ENCODE measurements at regions not wholly inside any gene's neighbourhood (a gene's known extent, or its start where the extent isn't known, plus 50 kb on each side); places are given as distances from the start of the nearest gene placed in this dataset.
"Not testable (repeated sequence)": the region's sequence is repeated elsewhere in the genome, so short reads cannot be mapped to it uniquely, and the experiment has no call there.

DNA sequence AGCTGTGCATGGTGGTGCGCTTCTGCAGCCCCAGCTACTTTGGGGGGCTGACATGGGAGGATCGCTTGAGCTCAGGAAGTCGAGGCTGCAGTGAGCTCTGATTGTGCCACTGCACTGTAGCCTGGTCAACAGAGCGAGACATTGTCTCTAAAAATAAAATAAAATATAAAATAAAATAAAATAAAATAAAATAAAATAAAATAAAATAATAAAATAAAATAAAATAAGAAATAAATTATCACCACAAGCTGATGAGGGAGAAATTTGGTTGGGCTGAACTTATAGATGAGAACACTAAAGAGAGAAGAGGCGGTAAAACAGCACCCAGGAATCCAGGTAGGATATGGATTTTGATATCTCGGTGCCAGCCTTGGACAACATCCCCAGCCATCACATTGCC lies 933.7 kb downstream of the NLGN4X start:
- DNase-seq (ENCODE audit: low spot score): no peak

DNA sequence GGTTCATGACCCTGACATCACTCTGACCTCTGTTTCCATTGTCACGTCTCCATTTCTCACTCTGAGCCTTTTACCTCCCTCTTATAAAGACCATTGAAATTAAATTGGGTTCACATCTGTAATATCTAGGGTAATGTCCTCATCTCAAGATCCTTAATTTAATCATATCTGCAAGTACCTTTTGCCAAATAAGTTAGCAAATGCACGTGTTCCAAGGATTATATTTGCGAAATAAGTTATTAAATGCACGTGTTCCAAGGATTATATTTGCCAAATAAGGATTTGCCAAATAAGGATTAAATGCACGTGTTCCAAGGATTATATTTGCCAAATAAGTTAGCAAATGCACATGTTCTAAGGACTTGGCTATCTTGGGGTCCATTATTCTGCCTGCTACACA lies 938.0 kb downstream of the NLGN4X start:
- no peak for DNase-seq (ENCODE audit: low spot score)

DNA sequence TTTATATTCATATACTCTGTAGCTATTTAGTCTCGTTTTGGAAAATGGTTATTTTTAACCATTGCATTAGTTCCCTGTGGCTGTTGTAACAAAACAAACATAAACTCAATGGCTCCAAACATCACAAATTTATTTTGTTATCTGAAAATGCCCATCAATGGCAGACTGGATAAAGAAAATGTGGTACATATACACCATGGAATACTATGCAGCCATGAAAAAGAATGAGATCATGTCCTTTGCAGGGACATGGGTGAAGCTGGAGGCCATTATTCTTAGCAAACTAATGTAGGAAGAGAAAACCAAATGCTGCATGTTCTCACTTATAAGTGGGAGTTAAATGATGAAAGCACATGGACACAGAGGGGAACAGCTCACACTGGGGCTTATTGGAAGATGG lies 938.7 kb downstream of the NLGN4X start:
- not testable (repeated sequence) for DNase-seq (ENCODE audit: low spot score)

DNA sequence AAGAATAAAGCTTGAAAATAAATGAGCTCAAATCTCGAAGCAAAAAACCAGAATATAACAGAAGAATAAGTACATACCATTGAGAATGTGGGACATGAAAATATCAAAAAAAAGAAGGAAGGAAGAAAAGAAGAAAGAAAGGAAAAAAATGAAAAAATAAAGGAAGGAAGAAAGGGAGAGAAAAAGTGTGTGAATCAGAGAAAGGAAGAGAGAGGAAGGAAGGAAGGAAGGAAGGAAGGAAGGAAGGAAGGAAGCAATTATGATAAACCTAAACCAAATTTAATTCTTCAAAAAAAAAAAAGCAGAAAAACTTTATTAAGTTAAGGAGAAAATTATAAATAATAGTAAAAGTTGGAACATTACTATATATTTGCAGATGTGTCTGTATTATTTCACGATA lies 949.8 kb downstream of the NLGN4X start:
- DNase-seq (ENCODE audit: low spot score): no peak

DNA sequence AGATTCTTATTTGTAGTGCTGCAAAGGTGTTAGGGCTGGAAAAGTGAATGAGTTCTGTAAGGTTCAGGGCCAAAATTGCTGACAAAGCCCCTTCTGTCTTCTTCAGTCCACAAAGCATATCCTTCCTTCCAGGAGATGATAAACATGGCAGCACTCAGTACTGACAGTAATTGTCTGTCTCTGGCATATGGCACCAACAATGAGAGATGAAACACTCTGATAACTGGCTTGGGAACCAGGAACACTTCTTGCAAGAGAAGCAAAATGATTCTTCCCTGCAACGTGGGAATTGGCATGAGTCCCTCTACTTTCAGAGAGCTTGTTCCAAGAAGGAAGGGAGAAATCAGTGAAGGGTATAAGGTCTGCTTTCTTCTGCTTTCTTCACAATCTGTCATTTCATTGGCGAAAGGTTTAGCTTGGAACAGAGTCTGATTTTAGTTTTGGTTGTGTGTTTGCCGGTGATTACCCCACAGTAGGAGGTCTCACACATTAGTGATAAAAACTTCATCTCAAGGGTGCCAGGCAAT lies 963.3 kb downstream of the NLGN4X start:
- DNase-seq (ENCODE audit: low spot score): no peak

DNA sequence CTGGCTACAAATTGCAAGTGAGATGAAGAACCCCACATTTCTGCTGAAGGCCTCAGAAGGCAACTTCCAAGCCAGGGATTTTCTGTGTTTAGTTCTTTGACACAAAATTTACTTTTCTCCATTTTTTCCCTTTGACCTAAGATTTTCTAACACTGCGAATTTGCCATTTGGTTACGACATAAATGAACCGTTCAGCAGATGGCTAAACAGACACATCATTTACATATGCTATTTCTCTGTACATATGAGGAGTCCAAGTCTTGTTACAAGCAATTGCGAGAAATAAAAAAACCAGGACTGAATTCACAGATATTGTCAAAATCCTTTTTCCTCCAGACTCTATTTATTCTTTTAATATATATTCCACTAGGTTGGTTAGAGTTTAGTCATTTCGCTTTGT lies 978.6 kb downstream of the NLGN4X start:
- DNase-seq (ENCODE audit: low spot score): no peak

DNA sequence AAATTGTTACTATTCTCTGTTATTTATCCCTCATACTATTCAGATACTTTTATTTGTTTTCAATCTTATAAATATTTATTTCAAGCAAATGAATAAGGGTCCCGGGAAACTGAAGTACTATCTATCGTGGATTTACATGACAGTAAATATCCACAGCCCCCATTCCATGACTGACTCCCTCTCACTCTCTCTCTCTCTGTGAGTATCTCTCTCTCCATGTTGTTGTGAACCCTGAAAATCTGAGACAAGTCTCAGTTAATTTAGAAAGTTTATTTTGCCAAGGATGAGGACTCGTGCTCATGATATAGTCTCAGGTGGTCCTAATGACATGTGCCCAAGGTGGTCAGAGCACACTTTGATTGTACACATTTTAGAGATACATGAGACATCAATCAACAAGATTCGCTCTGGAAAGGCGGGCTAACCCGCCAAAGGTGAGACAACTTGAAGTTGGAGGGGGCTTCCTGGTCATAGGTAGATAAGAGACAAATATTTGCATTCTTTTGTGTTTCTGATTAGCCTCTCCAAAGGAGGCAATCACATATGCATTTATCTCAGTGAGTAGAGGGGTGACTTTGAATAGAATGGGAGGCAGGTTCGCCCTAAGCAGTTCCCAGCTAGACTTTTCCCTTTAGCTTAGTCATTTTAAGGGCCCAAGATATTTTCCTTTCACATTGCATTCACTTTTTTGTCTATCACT lies 986.4 kb downstream of the NLGN4X start:
- DNase-seq (ENCODE audit: low spot score): no peak

DNA sequence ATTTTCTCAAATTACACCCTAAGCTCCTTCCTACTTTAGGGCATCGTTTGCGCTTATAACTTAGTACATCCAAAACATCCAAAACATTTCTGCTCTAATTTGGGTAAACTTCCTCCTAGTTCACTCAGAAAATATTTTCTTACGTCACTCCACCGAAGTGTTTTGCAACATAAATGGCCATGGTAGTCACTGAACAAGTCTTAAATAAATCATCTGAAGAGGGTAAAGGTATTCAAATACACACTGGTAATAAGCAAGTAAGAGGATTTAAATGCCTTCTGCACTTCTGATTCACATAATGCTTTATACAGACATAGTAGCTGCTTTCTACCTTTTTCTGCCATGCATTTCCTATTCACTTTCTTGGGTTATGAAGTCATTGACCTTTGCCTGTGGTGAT lies 991.9 kb downstream of the NLGN4X start:
- no peak for DNase-seq (ENCODE audit: low spot score)

DNA sequence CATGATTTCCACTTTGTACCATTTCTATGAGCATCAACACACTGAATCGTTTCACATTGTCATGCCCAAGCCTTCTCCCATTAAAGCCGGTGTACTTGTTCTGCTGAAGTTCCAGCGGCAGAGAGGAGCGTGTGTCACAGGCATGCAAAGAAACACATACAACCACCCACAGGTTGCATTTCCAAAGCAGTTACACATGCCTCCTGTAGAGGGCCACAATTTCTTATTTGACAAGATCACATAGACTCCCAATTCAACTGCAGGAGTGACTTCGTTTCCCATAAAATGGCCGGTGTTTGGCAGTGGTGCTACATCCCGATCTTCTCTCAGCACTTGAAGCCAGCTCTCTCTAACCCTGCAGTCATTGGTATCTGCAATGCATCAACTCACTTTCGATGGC lies 992.6 kb downstream of the NLGN4X start:
- no peak for DNase-seq (ENCODE audit: low spot score)

DNA sequence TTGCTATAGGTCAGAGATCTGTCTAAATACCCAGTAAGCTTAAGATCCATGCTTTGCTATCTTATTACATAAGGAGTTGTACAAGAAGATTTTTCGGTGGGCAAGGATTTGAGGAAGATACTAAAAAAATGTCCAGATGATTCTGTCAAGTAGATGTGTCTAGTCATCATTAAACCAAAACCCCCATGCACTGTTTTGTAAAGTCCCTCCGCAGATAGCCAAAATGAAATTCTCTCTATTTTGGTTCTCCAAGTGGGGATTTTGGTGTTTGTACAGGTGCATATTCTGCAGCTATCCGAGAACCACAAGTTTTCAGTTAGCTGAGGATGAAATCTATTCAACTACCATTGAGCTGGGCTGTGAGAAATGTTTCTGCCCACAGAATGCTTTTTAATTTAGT lies 994.8 kb downstream of the NLGN4X start:
- DNase-seq (ENCODE audit: low spot score): no peak

DNA sequence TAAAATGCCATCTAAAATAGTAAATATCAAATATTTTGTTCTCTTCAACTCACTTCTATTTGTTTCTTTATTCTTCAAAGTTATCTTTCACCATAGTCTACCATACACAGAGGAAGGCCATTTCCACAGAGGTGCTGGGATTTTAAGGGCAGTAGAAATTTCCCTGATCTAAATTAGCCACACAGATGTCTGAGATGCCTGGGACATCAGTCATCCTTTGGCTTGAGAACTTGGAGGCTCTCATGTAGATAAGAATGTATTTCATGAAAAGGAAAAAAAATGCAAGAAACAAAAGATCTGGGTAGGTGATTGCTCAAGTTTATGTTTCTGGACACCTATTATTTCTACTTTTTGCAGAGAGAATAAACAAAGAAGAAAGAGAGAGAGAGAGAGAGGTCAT lies 1008.2 kb downstream of the NLGN4X start:
- DNase-seq (ENCODE audit: low spot score): no peak

DNA sequence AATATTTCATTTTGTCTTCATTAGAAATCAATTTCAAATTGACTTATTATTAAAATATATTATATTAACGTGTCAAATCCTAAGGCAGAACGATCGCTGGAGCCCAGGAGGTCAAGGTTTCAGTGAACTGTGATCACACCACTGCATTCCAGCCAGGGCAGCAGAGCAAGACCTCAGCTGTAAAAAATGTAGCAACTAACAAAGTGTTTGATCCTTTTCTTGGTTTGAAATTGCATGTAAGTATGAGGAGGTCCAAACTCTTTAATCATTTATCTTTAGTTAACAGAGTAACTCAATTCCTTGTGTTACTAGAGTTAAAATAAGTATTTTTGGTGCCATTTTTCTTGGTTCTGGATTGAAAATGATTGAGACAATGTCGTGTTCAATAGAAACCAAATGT lies 1033.9 kb downstream of the NLGN4X start:
- no peak for DNase-seq (ENCODE audit: low spot score)

DNA sequence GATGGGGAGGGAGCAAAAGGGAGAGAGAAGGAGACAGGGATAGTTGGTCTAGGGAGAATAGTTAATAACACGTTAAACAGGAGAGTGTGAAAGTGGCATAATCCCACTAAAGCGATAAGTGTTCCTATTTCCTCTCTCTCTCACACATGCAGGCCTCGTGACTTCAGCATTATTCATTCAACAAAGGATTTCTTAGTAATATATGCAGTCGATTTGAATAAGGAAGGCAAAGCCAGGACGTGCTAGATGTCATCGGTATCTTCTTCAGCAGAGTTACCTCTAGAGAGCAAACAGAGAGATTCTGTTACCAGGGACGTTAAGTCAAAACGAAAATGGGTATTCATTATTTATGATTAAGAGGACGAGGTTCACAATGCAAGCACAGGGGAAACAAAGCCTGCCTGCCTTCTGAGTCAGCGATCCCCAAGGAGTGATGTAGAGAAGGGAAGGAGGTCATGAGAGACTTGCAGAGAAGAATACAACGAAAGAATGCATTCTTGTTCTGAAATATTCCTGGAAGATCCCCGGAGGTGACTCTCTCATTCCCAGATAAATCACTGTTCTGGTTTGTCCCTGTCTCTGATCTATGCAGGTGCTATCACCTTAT lies 1048.4 kb downstream of the NLGN4X start:
- no peak for DNase-seq (ENCODE audit: low spot score)

DNA sequence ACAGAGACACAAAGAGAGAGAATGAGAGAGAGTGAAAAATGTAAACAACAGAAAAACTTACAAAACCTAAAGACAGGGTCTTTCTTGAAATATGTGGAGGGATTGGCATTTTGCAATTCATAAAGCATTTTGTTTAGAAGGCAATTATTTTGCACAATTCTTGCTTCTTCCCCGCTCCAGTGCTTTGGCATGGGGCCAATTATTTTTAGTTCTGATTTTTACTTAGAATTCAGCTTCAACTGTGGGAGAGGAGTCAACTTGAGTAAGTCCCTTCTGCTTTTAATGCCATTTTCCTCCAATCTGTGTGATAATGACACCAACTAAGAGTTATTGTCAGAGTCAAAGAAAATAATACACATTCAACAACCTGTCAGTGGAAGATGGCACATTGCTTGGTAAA lies 1051.9 kb downstream of the NLGN4X start:
- DNase-seq (ENCODE audit: low spot score): no peak

DNA sequence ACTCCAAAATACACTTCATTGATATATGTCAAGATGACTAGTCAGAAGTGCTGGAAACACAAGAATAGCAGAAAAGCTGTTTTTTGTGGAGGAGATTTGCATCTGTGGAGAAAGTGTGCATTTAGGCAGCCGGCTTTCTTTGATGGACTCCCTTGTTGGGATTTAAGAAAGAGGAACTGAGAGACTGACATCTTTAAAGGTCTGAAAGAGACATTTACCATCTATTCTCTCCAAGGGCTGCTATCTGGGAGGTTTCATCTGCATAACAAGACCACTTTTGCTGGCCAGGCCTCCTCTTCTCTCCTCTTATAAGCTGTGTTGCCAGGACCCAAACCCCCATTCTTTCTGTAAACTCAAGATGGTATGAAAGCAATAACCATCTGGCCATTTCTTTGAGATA lies 1065.0 kb downstream of the NLGN4X start:
- DNase-seq (ENCODE audit: low spot score): no peak

DNA sequence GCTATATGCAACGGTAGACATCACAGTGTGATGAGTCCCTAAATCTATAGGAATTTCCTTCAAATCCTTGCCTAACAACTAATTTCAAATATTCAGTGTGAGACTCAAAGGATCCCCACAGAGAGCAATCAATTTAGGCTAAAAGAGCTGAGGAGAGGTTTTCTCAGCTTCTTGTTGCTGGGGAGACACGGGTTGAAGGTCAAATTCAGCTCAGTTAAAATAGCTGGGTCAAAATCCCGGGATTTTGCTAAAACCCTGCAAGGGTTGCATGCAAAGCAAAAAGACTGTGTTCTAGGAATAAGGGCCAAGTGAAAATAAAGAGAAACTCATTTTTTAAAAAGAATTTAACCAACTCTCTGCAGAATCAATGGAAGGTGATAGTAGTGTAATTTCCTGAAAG lies 1073.4 kb downstream of the NLGN4X start:
- no peak for DNase-seq (ENCODE audit: low spot score)

DNA sequence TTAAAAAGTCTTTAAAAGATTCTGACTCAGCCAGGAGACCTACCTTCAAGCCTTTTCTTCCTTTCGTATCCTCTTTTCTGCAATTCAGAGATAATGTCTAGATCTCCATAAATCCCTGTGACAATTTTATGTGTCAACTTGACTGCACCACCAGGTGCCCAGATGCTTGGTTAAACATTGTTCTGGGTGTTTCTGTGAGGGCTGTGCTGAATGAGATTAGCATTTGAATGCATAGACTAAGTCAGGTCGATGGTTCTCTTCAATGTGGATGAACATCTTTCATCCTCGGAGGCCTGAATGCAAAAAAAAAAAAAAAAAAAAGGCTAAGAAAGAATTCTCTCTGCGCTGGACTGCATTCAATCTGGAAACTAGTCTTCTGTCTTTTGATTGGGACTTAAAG lies 1082.7 kb downstream of the NLGN4X start:
- no peak for DNase-seq (ENCODE audit: low spot score)

DNA sequence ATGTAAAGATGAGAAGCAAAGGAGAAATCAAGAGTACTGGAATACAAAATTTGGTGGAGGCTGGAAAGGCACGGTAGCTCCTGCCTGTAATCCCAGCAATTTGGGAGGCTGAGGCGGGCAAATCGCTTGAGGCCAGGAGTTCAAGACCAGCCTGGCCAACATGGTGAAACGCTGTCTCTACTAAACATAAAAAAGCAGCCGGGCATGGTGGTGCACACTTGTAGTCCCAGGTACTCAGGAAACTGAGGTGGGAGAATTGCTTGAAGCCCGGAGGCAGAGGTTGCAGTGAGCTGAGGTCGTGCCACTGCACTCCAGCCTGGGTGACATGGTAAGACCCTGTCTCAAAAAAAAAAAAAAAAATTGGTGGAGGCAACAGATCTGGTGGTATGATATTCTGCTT lies 1086.0 kb downstream of the NLGN4X start:
- DNase-seq (ENCODE audit: low spot score): no peak

DNA sequence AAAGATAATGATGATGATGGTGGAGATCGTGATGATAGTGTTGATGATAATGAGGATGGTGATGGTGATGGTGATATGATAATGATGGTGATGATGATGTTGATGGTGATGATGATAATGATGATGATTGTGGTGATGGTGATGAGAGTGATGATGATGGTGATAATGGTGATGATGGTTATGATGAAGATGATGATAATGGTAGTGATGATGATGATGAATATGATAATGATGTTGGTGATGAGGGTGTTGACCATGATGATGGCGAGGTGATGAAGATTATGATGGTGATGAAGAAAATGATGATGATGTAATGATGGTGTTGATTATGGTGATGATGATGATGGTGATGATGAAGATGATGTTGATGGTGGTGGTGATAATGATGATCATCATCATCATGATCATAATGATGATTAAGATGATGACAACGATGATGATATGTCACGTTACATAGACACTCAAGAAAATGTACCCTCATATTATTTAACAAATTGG lies 1106.4 kb downstream of the NLGN4X start:
- no peak for DNase-seq (ENCODE audit: low spot score)

DNA sequence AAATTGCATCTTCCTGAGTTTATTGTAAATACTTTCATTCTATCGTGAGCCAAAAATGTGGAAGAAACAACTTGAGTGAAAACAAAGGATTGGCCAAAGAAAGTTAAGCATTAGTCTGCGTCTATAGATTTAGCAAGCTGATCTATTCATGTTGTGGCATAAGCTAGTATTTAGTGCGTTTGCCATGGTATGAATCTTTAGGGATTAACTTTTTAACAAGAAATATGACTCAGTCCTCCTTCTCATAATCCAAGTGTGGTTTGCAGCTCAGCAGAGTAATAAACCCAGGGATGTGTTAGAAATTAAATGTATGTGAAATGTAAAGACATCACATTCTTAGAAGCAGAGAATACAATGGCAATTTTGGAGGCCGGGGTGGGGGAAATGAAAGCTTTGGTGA lies 1110.9 kb downstream of the NLGN4X start:
- DNase-seq (ENCODE audit: low spot score): no peak

DNA sequence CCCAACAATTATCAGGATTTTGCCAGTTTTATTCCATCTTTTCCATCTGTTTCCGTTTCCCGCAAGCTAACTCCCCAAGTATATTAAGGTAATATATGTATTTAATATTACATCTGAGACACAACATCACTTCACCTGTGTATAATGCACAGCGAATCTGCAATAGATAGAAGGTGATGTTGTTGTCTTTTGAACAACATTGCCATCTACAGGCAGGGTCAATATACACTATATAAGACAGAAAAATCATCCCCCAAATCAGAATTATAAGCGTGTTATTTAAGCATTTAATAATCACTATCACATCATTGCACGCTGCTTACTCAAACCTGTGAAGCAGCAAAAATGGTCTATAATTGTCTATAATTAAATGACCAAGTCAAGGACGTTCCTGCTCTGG lies 1115.5 kb downstream of the NLGN4X start:
- no peak for DNase-seq (ENCODE audit: low spot score)

DNA sequence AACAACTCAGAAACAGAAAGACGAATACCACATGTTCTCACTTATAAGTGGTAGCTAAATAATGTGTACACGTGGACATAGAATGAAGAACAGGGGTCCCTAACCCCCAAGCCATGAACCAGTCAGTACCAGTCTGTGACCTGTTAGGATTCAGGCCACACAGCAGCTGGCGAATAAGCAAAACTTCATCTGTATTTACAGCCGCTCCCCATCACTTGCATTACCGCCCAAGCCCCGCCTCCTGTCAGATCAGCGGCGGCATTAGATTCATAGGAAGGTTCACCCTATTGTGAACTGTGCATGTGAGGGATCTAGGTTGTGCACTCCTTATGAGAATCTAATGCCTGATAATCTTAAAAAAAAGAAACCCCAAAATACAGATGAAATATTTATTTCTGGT lies 1128.7 kb downstream of the NLGN4X start:
- no peak for DNase-seq (ENCODE audit: low spot score)

DNA sequence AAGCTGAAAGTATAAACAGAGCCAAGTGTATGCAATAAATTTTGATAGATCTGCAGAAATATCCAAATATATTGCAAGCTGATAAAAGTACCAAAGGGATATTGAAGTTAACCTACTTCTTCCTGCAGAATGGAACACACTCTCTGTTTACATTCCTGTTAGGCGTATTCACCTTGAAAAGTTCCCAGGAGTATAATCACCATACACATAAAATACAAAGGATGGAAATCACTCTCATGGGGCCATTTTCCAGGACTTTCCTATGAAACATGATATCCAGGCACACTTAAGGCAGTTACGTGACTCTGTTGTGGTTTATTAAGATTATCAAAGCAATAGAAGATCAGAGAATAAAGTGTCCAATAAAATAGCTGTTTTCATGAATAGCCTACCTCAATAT lies 1142.3 kb downstream of the NLGN4X start:
- no peak for DNase-seq (ENCODE audit: low spot score)

DNA sequence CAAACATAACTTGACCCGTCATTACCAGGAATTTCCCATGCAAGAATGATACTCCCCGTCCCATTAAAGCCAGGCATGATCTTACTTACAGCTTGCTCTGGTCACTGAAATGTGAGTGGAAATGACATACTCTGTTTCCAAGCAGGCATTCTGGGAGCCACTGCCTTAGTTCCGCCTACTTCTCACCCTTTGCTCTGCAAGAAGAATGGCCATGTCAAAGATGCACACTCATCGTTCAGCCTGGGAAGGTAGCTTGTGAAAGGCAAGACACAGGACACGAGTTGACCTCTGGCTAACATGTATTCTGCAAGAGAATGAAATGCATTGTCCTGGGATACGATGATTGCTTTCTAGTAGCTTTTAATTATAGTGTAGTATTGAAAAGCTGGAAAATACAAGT lies 1144.4 kb downstream of the NLGN4X start:
- DNase-seq (ENCODE audit: low spot score): no peak
